ENCODE measurements at regions not wholly inside any gene's neighbourhood (a gene's known extent, or its start where the extent isn't known, plus 50 kb on each side); places are given as distances from the start of the nearest gene placed in this dataset.
A peak's percentile ranks its signal among the peaks of the same experiment; 100 is the strongest.
"Not testable (repeated sequence)": the region's sequence is repeated elsewhere in the genome, so short reads cannot be mapped to it uniquely, and the experiment has no call there.

DNA sequence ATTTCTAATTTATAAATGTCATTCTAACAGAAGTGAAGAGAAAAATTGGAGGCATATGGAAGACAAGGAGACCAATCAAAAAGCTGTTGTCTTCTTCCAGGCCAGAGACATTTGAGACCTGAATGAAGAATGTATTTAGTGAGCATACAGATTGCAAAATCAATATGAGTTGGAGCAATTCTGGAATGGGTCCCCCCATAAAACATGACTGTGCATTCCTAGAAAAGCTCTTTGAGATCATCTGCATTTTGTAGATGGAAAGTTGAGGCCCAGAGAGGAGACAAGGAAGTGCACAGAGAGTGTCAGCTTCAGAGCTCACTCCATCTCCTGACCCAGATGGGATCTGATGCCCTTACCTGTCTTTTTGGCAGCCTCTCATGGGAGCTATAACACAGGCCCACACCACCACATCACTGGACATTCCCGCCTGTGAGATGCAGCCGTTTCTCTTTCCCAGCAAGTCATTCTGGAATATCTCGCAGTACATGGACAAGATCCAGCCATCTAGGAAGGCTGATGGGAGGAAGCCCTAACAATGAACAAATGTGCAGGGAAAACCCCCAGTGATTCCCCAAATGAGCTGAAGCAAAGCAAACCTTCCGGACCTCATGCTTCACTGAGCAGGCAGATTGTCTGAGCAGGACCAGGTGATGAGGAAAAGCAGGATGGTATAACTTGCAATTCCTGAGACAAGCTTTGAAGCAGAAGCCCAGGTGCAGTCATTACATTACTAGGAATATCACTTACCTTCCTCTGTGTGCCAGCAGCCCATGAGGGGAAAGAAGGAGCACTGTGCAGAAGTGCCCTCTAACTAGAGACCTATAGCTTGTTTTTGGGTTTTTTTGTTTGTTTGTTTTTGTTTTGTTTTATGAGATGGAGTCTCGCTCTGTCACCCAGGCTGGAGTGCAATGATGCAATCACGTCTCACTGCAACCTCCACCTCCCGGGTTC, 445.6 kb downstream of the PLPP3 start:
- no peak for DNase-seq
- H3K27ac Mint-ChIP-seq: peak overlapping the region in 1 of 2 donors; percentile 33

DNA sequence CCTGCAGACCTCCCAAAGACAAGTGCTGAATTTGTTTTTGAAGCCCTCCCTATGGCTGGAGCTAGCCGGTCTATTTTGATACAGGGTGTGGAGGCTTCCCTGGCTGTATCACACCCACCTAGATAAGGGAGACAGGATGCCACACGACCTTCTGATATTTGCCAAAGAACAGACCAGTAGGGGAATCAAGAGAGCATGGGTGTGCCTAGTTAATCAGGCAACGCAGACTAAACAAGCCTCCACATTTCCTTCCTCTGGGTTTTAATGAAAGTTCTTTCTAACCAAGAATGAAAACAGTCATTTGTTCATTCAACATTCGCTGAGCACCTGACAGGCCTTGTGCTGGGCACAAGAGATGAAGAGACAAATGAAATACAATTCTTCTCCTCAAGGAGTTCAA, 446.8 kb downstream of the PLPP3 start:
- peaks cover 6% of the 10 kb centered on the region for H3K4me1 Mint-ChIP-seq
- H3K9me3 Mint-ChIP-seq: peaks cover 0 to 4% of the 10 kb centered on the region in 2 donors
- no peaks in the 10 kb centered on the region for H3K27me3 Mint-ChIP-seq
- ATAC-seq: no peak
- H3K4me3 Mint-ChIP-seq: no peak overlapping the region
- no peak for DNase-seq
- H3K27ac Mint-ChIP-seq: no peak overlapping the region

More for the DNA sequence above, 445.6 kb downstream of the PLPP3 start:
- H3K27me3 Mint-ChIP-seq: peaks cover 6% of the 10 kb centered on the region
- peaks cover 6% of the 10 kb centered on the region for H3K4me1 Mint-ChIP-seq
- no peak for ATAC-seq
- H3K4me3 Mint-ChIP-seq: no peak overlapping the region
- peaks cover 0 to 4% of the 10 kb centered on the region in 2 donors for H3K9me3 Mint-ChIP-seq

DNA sequence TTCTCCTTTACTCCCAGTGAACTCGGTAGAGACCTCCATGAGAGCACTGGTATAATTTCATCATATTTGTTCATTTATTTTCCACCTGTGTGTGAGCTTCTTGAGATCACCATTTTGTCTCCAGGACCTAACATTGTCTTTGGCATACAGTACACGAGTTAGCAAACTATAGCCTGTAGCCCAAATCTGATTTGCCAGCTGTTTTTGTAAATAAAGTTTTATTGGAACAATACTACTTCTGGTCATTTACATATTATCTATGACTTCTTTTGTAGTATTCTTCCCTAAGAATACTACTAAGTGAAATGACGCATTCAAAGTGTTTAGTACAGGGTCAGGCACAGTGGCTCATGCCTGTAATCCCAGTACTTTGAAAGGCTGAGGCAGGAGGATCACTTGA, 449.5 kb downstream of the PLPP3 start:
- DNase-seq (no peak), ATAC-seq (no peak)
- H3K9me3 Mint-ChIP-seq: peaks cover 0 to 4% of the 10 kb centered on the region in 2 donors
- H3K4me3 Mint-ChIP-seq: no peak overlapping the region
- H3K27ac Mint-ChIP-seq: no peak overlapping the region
- H3K4me1 Mint-ChIP-seq: peaks cover 6% of the 10 kb centered on the region
- H3K27me3 Mint-ChIP-seq: no peaks in the 10 kb centered on the region

DNA sequence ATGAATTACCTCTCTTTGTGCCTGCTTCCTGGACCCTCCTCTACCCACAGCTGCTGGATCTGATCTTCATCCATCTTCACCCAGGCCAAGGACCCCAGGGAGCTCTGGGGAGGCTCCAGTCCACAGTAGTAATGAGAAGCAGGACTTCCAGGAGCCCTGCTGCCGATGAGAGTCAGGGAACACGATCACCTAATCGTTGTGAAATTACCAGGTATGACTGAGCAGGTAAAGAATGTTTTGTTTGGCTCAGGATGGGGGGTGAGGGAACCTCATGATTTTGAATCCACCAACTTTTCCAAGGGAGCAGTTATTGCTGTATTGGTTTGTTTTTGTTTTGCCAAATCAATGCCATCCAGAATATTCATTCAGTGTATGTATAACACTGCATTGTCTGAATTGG, 454.0 kb downstream of the PLPP3 start:
- H3K27me3 Mint-ChIP-seq: no peaks in the 10 kb centered on the region
- no peak for DNase-seq
- no peaks in the 10 kb centered on the region for H3K4me1 Mint-ChIP-seq
- H3K9me3 Mint-ChIP-seq: peaks cover 0 to 4% of the 10 kb centered on the region in 2 donors
- no peak overlapping the region for H3K27ac Mint-ChIP-seq
- no peak overlapping the region for H3K4me3 Mint-ChIP-seq
- no peak for ATAC-seq

- ATAC-seq (no peak), DNase-seq (no peak)
- Mint-ChIP-seq H3K27ac (no peak overlapping the region), H3K4me3 (no peak overlapping the region), H3K27me3 (no peaks in the 10 kb centered on the region), H3K9me3 (no peaks in the 10 kb centered on the region), H3K4me1 (no peaks in the 10 kb centered on the region)
These were observed 455.5 kb downstream of the PLPP3 start for GRCh38 chr1:56123826-56124225.

DNA sequence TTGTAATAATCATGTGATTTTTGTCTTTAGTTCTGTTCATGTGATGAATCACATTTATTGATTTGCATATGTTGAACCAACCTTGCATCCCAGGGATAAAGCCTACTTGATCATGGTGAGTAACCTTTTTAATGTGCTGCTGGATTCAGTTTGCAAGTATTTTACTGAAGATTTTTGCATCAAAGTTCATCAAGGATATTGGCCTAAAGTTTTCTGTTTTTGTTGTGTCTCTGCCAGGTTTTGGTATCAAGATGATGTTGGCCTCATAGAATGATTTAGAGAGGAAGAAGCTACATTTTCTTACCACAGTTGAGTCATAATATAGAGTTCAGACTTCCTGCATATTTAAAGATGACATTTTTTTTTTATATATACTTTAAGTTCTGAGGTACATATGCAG, 455.9 kb downstream of the PLPP3 start:
- no peak overlapping the region for H3K4me3 Mint-ChIP-seq
- H3K9me3 Mint-ChIP-seq: peaks cover 0 to under 1% of the 10 kb centered on the region in 2 donors
- ATAC-seq: no peak
- H3K27ac Mint-ChIP-seq: no peak overlapping the region
- no peak for DNase-seq
- no peaks in the 10 kb centered on the region for H3K4me1 Mint-ChIP-seq
- H3K27me3 Mint-ChIP-seq: no peaks in the 10 kb centered on the region

DNA sequence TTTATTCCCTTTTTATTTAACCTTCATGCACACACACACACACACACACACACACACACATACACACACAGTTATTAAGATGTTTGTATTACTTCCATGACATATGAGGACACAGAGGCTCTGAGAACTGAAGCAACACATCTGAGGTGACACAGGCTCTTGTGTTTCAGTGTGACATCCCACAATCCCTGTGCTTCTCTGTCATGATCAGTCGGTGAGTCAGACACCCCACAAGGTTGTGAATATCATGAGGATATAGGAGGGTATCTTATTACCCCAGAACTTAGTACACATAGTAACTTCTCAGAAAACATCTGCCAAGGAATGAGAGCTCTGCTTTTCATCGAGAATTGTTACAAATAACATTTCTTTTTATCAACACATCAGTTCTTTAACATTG, 459.3 kb downstream of the PLPP3 start:
- Mint-ChIP-seq H3K4me3 (no peak overlapping the region), H3K4me1 (no peaks in the 10 kb centered on the region), H3K9me3 (peaks cover 6% of the 10 kb centered on the region in 2 donors), H3K27me3 (no peaks in the 10 kb centered on the region), H3K27ac (no peak overlapping the region)
- DNase-seq (no peak), ATAC-seq (no peak)

GRCh38 chr1:56118676-56119075, 460.7 kb downstream of the PLPP3 start:
- H3K27ac Mint-ChIP-seq, H3K9me3 Mint-ChIP-seq, H3K4me1 Mint-ChIP-seq, DNase-seq, H3K4me3 Mint-ChIP-seq, ATAC-seq, H3K27me3 Mint-ChIP-seq: not testable (repeated sequence)

DNA sequence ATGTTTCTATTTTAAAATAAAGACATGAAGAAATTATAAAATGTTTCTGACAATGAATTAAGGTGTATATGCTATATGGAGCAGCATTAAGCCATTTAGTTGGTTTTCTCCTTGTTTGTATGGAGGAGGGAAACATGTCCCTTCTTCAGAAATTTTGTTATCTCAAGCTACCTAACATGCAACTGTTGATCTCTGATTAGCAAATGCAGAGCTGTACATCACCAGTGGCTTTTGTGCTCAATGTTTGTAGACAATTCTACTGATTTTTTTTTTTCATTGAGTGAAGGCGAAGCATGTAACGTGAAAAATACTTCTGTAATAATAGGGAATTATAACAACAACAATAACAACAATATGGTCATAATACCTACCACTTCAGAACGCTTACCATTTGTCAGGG, 463.7 kb downstream of the PLPP3 start:
- Mint-ChIP-seq H3K4me3 (no peak overlapping the region), H3K4me1 (no peaks in the 10 kb centered on the region), H3K9me3 (peaks cover 6% of the 10 kb centered on the region in 2 donors), H3K27me3 (no peaks in the 10 kb centered on the region), H3K27ac (no peak overlapping the region)
- ATAC-seq (no peak), DNase-seq (no peak)

- H3K27me3 Mint-ChIP-seq: no peaks in the 10 kb centered on the region
- no peak overlapping the region for H3K27ac Mint-ChIP-seq
- H3K4me1 Mint-ChIP-seq: no peaks in the 10 kb centered on the region
- no peak overlapping the region for H3K4me3 Mint-ChIP-seq
- peaks cover 6% of the 10 kb centered on the region in 2 donors for H3K9me3 Mint-ChIP-seq
- DNase-seq (no peak), ATAC-seq (no peak)
These were observed 465.7 kb downstream of the PLPP3 start for GRCh38 chr1:56113679-56114078.

DNA sequence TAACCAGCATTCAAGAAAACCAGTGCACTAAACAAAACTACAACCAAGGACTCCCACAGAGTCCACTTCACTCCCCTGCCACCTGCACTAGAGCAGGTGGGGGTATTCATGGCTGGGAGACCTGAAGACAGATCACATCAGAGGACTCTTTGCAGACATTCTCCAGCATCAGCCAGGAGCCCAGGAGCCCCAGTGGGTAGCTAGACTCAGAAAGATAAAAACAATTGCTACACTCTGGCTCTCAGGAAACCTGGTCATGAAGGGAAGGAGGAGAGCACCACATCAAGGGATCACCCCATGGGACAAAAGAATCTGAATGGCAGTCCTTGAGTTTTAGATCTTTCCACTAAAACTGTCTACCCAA, 472.1 kb downstream of the PLPP3 start:
- ATAC-seq: no peak
- no peak for DNase-seq
- peaks cover 12% of the 10 kb centered on the region for H3K27me3 Mint-ChIP-seq
- H3K4me3 Mint-ChIP-seq: no peak overlapping the region
- peaks cover 9 to 15% of the 10 kb centered on the region in 2 donors for H3K9me3 Mint-ChIP-seq
- H3K27ac Mint-ChIP-seq: no peak overlapping the region
- no peaks in the 10 kb centered on the region for H3K4me1 Mint-ChIP-seq

- ATAC-seq (no peak), DNase-seq (no peak)
- Mint-ChIP-seq H3K27ac (no peak overlapping the region), H3K27me3 (peaks cover 12% of the 10 kb centered on the region), H3K4me1 (no peaks in the 10 kb centered on the region), H3K9me3 (peaks cover 9 to 15% of the 10 kb centered on the region in 2 donors), H3K4me3 (no peak overlapping the region)
These were observed 472.7 kb downstream of the PLPP3 start for GRCh38 chr1:56106531-56107274.

- H3K4me3 Mint-ChIP-seq: no peak overlapping the region
- no peaks in the 10 kb centered on the region for H3K4me1 Mint-ChIP-seq
- H3K9me3 Mint-ChIP-seq: peaks cover 9 to 15% of the 10 kb centered on the region in 2 donors
- H3K27ac Mint-ChIP-seq: no peak overlapping the region
- ATAC-seq (no peak), DNase-seq (no peak)
- H3K27me3 Mint-ChIP-seq: peaks cover 12% of the 10 kb centered on the region
These were observed 474.0 kb downstream of the PLPP3 start for GRCh38 chr1:56105397-56105796.

DNA sequence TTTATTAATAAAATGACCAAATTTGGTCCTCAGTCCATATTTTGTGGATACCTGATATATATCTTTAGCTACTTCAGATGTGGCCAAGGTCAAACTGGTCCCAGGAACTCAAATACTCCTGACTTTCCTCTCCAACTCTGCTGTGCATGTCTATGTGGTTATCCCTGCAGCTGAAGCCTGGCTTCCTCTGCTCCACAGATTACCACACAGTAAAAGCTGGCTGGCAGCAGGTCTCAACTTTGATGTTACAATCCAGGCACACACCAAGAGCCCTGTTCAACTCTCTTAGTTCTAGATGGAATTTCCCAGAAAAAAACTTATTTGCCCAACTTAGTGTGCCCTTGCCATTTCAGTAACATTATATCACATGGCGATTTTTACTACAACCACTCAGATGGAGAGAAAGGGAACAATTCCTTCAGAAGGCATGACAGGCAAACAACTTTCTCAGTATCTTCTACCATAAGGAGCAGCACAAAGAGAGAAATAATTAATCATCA, 479.5 kb downstream of the PLPP3 start:
- DNase-seq: no peak
- no peak for ATAC-seq
- H3K4me3 Mint-ChIP-seq: no peak overlapping the region
- no peaks in the 10 kb centered on the region for H3K4me1 Mint-ChIP-seq
- H3K9me3 Mint-ChIP-seq: peaks cover 2 to 6% of the 10 kb centered on the region in 2 donors
- no peak overlapping the region for H3K27ac Mint-ChIP-seq
- H3K27me3 Mint-ChIP-seq: no peaks in the 10 kb centered on the region

- H3K4me3 Mint-ChIP-seq: no peak overlapping the region
- H3K4me1 Mint-ChIP-seq: no peaks in the 10 kb centered on the region
- ATAC-seq (no peak), DNase-seq (no peak)
- no peaks in the 10 kb centered on the region for H3K27me3 Mint-ChIP-seq
- peaks cover 0 to 1% of the 10 kb centered on the region in 2 donors for H3K9me3 Mint-ChIP-seq
- H3K27ac Mint-ChIP-seq: no peak overlapping the region
These were observed 480.4 kb downstream of the PLPP3 start for GRCh38 chr1:56098946-56099345.

- Mint-ChIP-seq H3K27ac (no peak overlapping the region), H3K27me3 (no peaks in the 10 kb centered on the region), H3K4me1 (no peaks in the 10 kb centered on the region), H3K9me3 (no peaks in the 10 kb centered on the region), H3K4me3 (no peak overlapping the region)
- no peak for ATAC-seq
- DNase-seq: no peak
These were observed 481.6 kb downstream of the PLPP3 start for GRCh38 chr1:56097713-56098112.
